ENCODE measurements at regions not wholly inside any gene's neighbourhood (a gene's known extent, or its start where the extent isn't known, plus 50 kb on each side); places are given as distances from the start of the nearest gene placed in this dataset.
"Not testable (repeated sequence)": the region's sequence is repeated elsewhere in the genome, so short reads cannot be mapped to it uniquely, and the experiment has no call there.

- DNase-seq (ENCODE audit: low spot score), result no peak
Observed at GRCh38 chrX:25851141-25851540, 287.0 kb upstream of the MAGEB18 start.

DNA sequence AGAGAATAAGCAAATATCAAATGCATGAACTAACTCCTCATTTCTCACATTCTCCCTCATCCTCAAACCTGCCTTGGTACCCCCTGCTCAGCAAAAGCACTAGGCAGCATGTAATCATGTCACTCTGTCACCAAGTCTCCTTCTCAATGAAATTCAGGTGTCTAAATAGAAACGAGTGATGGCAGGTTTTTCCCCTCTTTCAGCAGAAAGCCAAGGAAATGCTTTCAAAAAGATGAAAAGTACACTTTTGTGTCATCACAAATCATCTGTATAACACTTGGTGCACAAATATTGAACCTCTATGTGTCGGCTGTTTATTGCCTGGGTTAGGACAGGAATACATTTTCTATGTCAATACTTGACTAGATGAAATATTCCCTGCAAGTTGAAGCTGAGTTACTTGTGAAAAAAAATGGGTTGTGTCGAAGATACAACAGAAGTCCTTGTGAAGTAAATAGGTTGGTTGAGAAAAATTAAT lies 285.1 kb upstream of the MAGEB18 start:
- DNase-seq (ENCODE audit: low spot score), result no peak

DNA sequence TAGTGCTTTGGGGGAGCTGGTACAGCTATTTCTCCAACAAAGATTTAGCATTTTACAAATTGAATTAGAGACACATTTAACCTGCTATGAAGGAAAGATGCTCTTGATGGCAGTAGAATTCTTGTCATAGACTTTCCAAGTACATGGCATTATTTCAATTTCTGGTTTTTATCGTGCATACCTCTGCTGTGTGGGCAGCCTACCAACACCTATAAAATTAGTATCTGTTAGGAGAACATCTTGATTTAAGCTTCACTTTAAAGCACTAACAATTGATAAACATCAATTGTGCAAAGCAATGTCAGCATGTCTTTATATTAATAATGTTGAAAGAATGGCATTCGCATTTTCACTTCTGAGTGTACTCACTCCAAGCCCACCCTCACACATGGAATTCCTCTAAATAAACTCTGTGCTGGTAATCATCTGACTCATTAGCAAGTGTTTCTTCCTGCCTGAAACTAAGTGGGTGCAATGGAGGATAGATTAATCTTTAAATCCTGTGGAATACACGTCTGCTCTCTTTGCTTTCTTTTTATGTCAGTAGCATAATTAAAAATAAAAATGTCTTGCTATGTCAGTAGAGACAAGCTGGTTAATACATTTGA lies 279.8 kb upstream of the MAGEB18 start:
- no peak for DNase-seq (ENCODE audit: low spot score)

DNA sequence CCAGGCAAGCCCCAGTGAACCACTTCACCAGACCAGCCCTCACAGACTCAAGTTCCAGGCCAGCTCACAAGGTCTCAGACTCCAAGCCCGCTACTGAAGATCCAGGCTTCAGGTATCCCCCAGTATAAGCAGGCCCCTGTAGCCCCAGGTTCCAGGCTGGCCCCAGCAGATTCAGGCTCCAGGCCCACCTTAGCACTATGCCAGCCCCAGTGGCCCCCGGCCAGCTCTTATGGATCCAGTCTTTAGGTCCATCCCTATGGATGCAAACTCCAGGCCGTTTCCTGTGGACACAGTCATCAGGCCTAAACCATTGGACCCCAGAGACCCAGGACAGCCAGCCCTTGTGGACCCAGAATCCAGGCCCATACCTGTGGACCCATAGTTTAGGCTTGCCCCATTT lies 277.8 kb upstream of the MAGEB18 start:
- DNase-seq (ENCODE audit: low spot score), result no peak

DNA sequence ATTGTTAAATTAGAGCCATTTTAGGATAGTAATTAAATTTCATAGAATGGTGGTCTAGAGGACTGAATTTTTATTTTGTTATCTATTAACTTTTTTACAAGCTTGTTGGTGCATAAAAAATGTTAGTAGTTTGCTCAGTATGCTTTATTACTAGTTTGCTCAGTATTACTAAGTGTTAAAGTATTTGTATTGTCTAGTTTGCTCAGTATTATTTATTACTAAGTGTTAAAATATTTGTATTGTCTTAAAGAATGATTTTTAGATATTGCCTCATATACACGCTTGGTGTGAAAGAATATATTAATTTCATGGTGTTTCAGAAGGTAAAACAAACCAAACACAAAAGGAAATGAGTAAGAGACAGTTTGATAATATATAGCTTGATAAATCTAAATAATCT lies 268.4 kb upstream of the MAGEB18 start:
- DNase-seq (ENCODE audit: low spot score), result no peak

DNA sequence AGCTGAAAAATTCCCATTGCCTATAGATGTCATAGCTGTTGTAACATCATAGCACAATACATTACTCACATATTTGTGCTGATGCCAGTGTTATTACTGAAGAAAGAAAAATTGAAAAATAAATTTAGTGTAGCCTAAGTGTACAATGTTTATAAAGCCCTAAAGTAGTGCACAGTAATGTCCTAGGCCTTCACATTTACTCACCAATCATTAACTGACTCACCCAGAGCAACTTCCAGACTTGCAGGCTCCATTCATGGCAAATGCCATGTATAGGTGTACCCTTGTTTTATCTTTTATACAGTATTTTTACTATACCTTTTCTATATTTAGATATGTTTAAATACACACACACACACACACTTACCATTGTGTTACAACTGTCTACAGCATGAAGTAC lies 265.4 kb upstream of the MAGEB18 start:
- no peak for DNase-seq (ENCODE audit: low spot score)

DNA sequence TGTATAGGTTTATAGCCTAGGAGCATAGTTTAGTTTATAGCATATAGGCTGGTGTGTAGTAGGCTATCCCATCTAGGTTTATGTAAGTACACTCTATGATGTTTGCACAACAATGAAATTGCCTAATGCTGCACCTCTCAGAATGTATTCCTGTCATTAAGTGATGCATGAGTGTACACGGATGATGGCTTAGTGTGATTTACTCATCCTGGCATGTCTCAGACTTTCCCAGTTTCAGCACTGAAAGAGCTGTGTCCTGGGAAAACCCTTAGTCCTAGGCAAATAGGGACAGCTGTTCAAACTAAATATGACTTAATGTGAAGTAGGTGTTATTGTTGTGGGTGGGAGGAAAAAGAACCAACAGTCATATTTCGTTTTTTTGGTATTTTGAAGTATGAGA lies 264.9 kb upstream of the MAGEB18 start:
- DNase-seq (ENCODE audit: low spot score), result no peak

- no peak for DNase-seq (ENCODE audit: low spot score)
Observed at GRCh38 chrX:25878806-25879205, 259.3 kb upstream of the MAGEB18 start.

DNA sequence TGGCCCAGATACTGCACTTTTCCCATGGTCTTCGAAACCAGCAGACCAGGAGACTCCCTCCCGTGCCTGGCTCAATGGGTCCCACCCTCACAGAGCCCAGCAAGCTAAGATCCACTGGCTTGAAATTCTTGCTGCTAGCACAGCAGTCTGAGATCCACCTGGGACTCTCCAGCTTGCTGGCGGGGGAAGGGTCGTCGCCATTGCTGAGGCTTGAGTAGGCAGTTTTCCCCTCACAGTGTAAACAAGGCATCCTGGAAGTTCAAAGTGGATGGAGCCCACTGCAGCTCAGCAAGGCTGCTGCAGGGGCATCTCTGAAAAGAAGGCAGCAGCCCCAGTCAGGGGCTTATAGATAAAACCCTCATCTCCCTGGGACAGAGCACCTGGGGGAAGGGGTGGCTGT lies 255.6 kb upstream of the MAGEB18 start:
- DNase-seq (ENCODE audit: low spot score), result not testable (repeated sequence)

DNA sequence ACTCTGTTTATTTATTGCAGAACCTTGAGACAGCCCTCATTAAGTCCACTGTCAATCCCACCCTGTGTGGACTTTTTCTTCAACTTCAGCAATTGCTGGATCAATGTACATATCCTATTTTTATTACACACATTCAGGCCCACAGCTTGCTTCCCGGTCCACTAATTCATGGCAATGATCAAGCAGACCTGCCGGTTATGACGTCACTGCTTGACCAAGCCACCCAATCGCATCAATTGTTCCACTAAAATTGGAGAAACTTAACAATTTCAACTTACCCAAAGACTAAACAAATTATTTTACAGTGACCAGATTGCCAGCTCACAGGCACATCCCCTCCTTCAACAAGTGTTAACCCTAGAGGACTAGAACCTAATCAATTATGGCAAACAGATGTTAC lies 240.4 kb upstream of the MAGEB18 start:
- DNase-seq (ENCODE audit: low spot score), result no peak

GRCh38 chrX:25905728-25906127 lies 232.4 kb upstream of the MAGEB18 start:
- DNase-seq (ENCODE audit: low spot score), result not testable (repeated sequence)

DNA sequence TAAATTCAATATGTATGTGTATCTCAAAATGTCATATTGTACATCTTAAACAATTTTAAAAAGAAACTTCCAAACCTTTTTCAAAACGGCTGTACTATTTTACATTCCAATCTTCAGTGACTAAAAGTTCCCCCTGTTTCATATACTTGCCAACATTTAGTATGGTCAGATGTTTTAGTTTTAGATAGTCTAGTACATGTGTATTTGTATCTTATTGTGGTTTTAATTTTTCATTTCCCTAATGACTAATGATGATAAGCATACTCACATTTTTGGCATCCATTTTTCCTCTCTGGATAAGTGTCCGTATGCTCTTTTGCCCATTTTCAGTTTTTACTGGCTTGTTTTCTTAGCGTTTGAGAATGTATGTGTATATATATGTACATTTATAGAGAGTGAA lies 212.2 kb upstream of the MAGEB18 start:
- DNase-seq (ENCODE audit: low spot score), result no peak

DNA sequence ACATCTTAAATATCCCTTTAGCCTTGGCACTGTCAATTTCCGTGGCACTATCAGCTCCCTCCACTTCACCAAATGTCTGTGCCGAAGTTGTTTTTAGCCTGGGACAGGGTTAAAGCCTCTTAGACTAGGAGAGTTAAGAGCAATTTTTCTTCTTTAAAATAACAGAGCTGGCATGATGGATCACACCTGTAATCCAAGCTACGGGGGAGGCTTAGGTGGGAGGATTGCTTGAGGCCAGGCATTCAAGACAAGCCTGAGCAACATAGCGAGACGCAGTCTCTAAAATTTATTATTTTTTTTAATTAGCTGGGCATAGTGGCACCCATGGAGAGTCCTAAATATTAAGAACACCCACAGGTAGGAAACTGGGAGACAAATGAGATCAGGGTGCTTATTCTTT lies 209.8 kb upstream of the MAGEB18 start:
- no peak for DNase-seq (ENCODE audit: low spot score)

DNA sequence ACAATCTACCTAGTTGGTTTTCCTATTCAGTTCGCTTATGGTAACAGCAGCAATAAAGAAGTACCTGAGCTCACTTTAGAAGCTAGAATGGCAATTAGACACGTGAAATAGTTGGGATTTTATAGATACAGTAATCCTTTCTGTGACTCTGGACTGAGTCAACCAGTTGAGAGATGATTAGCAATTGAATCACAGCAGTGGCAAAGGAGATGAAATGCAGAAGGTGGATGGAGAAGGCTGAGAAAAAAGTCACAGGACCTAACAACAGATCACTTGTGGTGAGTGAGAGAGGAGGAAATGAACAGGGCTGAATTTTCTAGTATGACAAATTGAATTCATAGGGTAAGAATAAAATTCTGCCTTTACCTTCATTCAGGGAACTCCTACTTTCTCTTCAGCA lies 197.1 kb upstream of the MAGEB18 start:
- DNase-seq (ENCODE audit: low spot score), result peak; percentile 1

DNA sequence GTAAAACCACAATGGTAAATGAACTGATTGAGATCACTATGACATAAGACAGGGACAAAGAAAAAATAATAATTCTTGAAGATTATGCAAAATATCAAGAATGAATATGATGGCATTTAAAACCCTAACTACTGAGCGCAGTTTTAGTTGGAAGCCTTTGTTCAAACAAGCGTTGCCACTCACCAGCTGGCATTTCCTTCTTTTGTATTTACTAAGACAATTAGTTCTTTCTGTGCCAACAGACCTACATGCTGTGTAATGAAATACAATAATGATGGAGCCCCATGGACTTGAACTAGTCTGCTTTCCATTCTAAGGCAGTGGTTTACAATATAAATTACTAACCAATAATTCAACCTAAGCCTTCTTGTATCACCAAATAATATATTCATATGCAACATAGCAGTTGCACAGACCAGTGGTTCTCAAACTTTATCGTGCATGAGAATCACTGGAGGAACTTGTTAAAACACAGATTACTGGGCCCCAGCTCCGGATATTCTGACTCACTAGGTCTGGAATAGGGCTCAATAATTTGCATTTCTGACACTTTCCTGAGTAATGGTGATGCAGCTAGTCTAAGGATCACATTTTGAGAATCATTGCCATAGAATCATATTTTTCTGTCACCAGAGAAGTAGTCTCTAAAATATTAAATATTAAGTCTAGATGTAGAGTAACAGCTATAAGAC lies 196.4 kb upstream of the MAGEB18 start:
- no peak for DNase-seq (ENCODE audit: low spot score)

DNA sequence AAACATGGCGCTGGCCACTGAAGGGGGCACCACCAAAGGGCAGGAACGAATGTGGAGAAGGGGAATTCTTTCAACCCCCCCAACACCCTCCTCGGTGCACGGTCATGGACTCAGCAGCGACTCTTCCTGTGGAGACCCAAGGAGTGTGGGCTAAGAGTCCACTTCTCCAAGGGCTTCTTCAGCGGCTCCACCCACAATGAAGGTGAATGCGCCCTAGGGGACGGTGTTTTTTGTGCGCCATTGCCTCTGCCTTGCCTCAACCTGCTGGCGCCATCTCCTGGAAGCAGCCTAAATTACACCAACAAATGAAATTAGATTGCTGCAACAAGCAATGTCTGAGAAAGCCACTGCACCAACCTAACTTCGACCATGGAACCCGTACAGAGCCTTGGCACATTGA lies 169.2 kb upstream of the MAGEB18 start:
- no peak for DNase-seq (ENCODE audit: low spot score)

DNA sequence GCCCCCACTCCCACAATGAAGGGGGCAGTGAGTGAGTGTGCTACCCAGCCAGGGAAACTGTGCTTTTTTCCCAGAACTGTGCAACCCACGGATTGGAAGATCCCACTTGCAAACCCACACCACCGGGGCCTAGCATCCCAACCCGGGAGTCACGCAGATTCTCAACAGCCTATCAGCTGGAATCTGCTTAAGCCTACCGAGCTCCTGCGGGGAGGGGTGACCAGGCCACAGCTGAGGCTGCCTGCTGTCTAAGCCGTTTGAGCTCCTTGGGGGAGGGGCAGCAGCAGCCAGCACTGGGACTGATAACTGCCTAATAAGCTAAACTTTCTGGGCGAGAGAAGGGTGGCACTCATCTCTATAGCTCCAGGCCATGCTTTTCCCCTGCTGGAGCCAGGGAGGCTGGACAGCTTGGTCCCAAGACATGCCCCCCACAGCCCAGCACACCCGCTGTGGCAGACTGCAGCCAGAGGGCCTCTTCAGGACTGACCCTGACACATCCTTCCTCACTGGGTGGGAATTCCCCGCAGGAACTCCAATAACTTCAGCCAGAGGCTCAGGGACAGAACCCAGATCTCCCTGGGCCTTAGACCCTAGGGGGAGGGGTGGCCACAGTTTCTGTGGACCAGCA lies 161.3 kb upstream of the MAGEB18 start:
- no peak for DNase-seq (ENCODE audit: low spot score)

GRCh38 chrX:25998687-25999086 lies 139.5 kb upstream of the MAGEB18 start:
- no peak for DNase-seq (ENCODE audit: low spot score)

DNA sequence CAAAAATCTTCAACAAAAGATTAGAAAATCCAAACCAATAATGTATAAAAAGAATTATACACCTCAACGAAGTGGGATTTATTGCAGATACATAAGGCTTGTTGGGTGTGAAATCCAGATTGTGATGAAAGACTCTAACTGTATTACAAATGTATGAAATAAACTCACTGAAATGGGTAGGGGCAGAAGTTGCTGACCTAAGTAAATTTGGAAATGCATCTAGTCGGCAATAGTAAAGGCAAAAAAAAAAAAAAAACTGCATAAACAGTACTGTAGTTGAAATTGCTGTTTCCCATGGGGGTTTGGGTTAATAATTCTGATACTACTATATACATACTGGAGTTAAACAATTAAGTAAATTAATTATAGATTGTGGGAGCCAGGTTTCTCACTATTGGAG lies 130.7 kb upstream of the MAGEB18 start:
- no peak for DNase-seq (ENCODE audit: low spot score)

DNA sequence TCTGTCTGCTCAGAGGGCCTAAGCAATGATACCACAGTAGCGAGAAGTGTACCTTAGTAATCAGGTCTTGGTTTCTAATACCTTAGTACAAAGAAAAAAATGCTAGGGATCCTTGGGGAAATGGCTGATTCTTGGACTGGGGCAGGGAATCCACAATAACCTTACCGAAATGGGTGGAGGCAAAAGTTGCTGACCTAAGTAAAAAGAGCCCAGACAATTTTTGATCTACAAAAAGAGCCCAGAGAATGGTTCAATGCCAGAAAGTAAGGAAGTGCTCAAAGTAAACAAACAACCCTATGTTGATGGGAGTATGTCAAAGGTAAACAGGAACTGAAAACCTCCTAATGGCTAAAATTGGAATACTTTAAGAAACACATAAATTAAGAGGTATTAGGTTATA lies 130.1 kb upstream of the MAGEB18 start:
- no peak for DNase-seq (ENCODE audit: low spot score)

DNA sequence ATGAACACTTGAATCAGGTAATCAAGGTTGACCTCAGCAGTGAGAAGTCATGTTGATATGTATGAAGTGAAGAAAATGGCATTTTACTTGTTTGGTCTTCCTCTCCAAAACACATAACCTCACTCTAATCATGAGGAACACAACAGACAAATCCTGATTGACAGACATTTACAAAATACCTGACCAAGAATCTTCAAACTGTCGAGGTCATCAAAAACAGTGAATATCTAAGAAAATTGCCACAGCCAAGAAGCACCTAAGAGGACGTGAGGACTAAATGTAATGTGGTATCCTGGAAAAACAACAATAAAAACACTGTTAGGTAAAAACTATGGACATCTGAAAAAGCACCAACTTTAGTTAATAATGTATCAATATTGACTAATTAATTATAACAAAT lies 129.5 kb upstream of the MAGEB18 start:
- no peak for DNase-seq (ENCODE audit: low spot score)

- no peak for DNase-seq (ENCODE audit: low spot score)
Observed at GRCh38 chrX:26019386-26019785, 118.8 kb upstream of the MAGEB18 start.

DNA sequence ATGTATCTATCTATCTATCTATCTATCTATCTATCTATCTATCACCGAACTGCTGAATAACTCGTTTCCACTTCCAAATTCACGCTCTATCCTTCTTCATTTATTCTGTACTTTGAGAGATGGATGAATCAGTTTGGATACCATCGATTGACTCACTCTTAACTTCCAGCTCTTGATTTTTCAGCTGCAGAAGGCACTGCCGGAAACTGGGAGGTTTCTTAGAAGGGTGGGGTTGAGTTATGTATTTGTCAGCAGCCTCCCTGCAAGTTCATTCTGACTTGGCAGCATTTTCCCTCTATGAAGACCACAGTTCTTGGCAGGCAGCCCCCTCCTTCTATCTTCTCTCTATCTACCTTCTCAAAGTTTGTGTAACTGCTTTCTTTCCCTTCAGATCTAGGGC lies 112.0 kb upstream of the MAGEB18 start:
- DNase-seq (ENCODE audit: low spot score), result no peak

Measured in HuH-7.5 (cell line).